Right lobe of liver (tissue), 6 donors: ENCODE measurements at regions not wholly inside any gene's neighbourhood (a gene's known extent, or its start where the extent isn't known, plus 50 kb on each side); places are given as distances from the start of the nearest gene placed in this dataset.
A peak's percentile ranks its signal among the peaks of the same experiment; 100 is the strongest.

ENCODE experiments used
- ATAC-seq, 4 donors: fragments of 200-7000 bp; cut with Tn5 transposase; one replicate each; pipeline ENCODE4 v1.9.1; 2020; ENCODE audit warnings: mild to moderate bottlenecking in 4 of 4, moderate library complexity in 4 of 4
- DNase-seq, 3 donors: peaks; one replicate each; pipeline ENCODE4 v3.0.0-alpha.2; 2020
- H3K27ac ChIP-seq, 3 donors: fragments of 200-600 bp; one replicate each; pipeline ENCODE4 v1.8.0; 2022
- H3K27me3 ChIP-seq, 2 donors: fragments of 200-600 bp; one replicate each; pipeline ENCODE4 v1.8.0; 2022
- H3K36me3 ChIP-seq, 4 donors: fragments of 200-600 bp; sonication (generic) in 1 of 4; one replicate each; pipeline versions ENCODE4 v1.5.1 to v1.8.0; 2017 to 2022; ENCODE audit warnings: control low read depth in 1 of 4
- H3K4me1 ChIP-seq, 4 donors: fragments of 200-600 bp; sonication (generic) in 1 of 4; one replicate each; pipeline versions ENCODE4 v1.5.1 to v1.8.0; 2017 to 2022; ENCODE audit warnings: control low read depth in 1 of 4
- H3K4me3 ChIP-seq, 3 donors: fragments of 200-600 bp; one replicate each; pipeline ENCODE4 v1.8.0; 2022
- H3K9me3 ChIP-seq, 4 donors: fragments of 200-600 bp; sonication (generic) in 1 of 4; one replicate each; pipeline versions ENCODE4 v1.5.1 to v1.8.0; 2017 to 2022; ENCODE audit warnings: control low read depth in 1 of 4
- POLR2A ChIP-seq: fragments of 450-650 bp; IDR thresholded peaks from one replicate; pipeline ENCODE4 v1.6.1; 2017; ENCODE audit warnings: antibody characterized with exemption, mild to moderate bottlenecking
- WGBS: methylation state at CpG from one replicate; pipeline ENCODE4 v1.1.6; 2018; ENCODE audit warnings: low coverage, low lambda C conversion rate; ENCODE audit not compliant: insufficient coverage; ENCODE audit errors: missing lambda C conversion rate; 5-methylcytosine and 5-hydroxymethylcytosine counted together
- intact Hi-C, 2 donors: fragments of 100-400 bp; cut with DNase I; formaldehyde crosslinking; loops; one replicate each; pipeline versions ENCODE4 v1.11.2 to v1.14.1; 2022
- TF ChIP-seq, protein P1 (sequence below), 4 donors: fragments of 200-600 bp in 3 of 4; fragments of 450-650 bp in 1 of 4; IDR thresholded peaks; one replicate each; pipeline versions ENCODE4 v1.5.1 to v1.8.0; 2016 to 2022; ENCODE audit warnings: antibody characterized with exemption in 4 of 4, mild to moderate bottlenecking in 2 of 4
- donor health status: DM: no; HTN: yes; CAD: no.
- donor health status: DM: no; HTN: no; CAD: no.
- donor health status: DM: no; HTN: no; CAD: no.
- donor health status: DM: no; HTN: yes; CAD: no.
- donor health status: DM: no; HTN: yes; CAD: no.

DNA sequence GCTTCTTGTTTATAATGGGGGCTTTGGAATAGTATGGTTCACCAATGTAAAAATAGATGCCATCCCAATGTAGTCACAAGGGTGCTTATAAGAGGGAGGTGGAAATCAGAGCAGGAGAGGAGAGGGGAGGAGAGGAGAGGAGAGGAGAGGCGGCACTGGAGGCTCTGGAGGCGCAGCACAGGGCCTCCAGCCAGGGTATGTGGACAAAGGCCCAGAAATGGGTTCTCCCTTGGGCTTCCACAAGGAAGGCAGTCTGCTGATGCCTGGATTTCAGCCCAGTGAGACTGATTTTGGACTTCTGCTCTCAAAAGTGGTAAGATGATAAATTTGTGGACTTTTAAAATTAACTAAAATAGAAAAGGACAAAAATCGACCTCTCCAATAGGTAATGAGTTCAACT lies 116.8 kb downstream of the RNASET2 start:
- no peak for ATAC-seq
- intact Hi-C loops = no loop called here

DNA sequence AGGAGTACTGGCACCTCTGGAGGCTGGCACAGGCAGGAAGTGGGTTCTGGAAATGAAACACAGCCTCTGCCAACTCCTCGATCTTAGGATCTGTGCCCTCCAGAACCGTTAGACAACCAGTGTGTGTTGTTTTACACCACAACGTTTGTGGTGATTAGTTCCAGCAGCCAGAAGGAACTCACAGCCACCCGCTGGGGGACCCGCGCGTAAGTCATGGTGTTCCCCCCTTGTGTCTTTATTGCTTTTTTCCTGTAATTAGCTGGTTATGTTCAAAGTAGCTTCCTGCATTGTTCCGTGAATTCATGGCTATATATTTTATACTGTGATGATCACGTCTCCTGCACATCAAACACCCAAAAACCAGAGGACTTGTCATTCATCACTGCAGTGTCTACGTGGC lies 117.4 kb downstream of the RNASET2 start:
- H3K27ac ChIP-seq = no peak overlapping the region
- no peaks in the 10 kb centered on the region for H3K9me3 ChIP-seq
- no peaks in the 10 kb centered on the region for H3K36me3 ChIP-seq
- no peak overlapping the region for H3K4me3 ChIP-seq
- ATAC-seq = no peak
- H3K27me3 ChIP-seq = no peaks in the 10 kb centered on the region
- TF ChIP-seq POLR2A = no peak
- TF ChIP-seq, protein P1, sequence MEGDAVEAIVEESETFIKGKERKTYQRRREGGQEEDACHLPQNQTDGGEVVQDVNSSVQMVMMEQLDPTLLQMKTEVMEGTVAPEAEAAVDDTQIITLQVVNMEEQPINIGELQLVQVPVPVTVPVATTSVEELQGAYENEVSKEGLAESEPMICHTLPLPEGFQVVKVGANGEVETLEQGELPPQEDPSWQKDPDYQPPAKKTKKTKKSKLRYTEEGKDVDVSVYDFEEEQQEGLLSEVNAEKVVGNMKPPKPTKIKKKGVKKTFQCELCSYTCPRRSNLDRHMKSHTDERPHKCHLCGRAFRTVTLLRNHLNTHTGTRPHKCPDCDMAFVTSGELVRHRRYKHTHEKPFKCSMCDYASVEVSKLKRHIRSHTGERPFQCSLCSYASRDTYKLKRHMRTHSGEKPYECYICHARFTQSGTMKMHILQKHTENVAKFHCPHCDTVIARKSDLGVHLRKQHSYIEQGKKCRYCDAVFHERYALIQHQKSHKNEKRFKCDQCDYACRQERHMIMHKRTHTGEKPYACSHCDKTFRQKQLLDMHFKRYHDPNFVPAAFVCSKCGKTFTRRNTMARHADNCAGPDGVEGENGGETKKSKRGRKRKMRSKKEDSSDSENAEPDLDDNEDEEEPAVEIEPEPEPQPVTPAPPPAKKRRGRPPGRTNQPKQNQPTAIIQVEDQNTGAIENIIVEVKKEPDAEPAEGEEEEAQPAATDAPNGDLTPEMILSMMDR (IDR thresholded peaks at IDR 0.05) = no peak
- H3K4me1 ChIP-seq = no peaks in the 10 kb centered on the region
- WGBS = 71% methylated on average over 3 of the region's 10 CpGs
- no peak for DNase-seq
- intact Hi-C loops = no loop called here

More for the DNA sequence above, 116.8 kb downstream of the RNASET2 start:
- DNase-seq = no peak
- H3K36me3 ChIP-seq = no peaks in the 10 kb centered on the region
- H3K4me3 ChIP-seq = no peak overlapping the region
- H3K9me3 ChIP-seq = no peaks in the 10 kb centered on the region
- TF ChIP-seq, protein P1 (IDR thresholded peaks at IDR 0.05) = no peak
- TF ChIP-seq POLR2A = no peak
- no peaks in the 10 kb centered on the region for H3K4me1 ChIP-seq
- no peak overlapping the region for H3K27ac ChIP-seq
- WGBS = 80% methylated on average over 3 of the region's 3 CpGs
- no peaks in the 10 kb centered on the region for H3K27me3 ChIP-seq

DNA sequence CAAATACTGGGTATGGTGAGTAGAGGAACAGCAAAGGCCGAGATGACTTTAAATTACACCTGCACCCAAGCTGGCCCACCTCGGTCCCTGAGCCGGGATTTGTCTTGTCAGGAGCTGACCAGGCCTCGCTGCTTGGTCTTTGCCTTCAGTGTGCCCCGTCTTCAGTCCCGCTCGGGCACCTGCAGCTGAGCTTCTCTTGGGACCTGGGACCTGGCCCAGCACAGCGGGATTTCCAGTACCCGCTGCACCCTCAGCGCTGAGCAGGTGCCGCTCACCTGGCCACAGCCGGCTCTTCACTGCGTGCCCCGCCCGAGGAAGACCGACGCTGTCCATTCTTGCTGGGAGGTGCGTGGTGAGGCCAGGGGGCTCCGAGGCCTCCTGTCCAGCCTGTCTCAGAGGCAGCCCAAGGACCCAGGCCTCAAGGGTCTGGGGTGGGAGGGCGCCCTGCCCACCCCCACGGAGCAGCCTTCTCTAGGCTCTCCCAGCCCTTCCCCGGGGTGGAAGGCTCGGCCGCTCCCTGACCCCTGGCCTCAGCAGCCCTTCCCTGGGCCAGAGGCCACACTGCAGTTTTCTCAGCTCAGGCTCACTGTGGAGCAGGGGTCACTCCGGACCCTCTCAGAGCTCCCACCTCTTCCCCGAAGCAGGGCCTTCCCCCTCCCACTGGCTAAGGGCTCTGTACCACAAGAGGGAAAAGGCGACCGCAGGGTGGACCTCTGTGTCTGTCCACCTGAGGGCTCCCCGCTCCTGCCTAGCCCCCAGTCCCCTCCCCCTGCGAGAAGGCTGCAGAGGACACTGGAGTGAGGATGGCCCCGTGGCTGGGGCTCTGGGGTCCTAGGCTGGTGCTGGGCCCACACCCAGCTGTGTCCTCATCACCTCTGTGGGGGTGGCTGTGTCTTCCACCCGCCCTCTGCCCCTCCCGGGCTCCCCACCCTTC lies 119.3 kb downstream of the RNASET2 start:
- intact Hi-C loops = no loop called here
- H3K36me3 ChIP-seq = no peaks in the 10 kb centered on the region
- DNase-seq = no peak
- TF ChIP-seq, protein P1 (IDR thresholded peaks at IDR 0.05) = no peak
- no peak for TF ChIP-seq POLR2A
- H3K27ac ChIP-seq = no peak overlapping the region
- H3K27me3 ChIP-seq = no peaks in the 10 kb centered on the region
- no peaks in the 10 kb centered on the region for H3K4me1 ChIP-seq
- no peak overlapping the region for H3K4me3 ChIP-seq
- ATAC-seq = peak in 1 of 4 donors; percentile 41
- no peaks in the 10 kb centered on the region for H3K9me3 ChIP-seq
- WGBS = 61% methylated on average over 4 of the region's 33 CpGs

DNA sequence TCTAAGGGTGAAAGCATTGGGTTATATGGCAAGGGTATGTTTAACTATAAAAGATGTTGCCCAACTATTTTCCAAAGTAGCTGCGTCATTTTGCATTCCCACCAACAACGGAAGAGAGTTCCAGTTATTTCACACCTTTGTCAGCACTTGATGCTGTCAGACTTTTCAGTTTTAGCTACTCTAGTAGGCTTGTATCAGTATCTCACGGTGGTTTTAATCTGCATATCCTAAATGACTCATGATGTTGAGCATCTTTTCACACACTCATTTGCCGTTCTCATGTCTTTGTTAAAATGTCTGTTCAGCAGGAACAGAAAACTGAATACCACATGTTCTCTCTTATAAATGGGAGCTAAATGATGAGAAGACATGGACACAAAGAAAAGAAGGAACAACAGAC lies 122.3 kb downstream of the RNASET2 start:
- no peak for DNase-seq
- whole genome bisulfite sequencing = 68% methylated on average over 4 of the region's 4 CpGs
- ATAC-seq = no peak

More for the DNA sequence above, 122.3 kb downstream of the RNASET2 start:
- no peaks in the 10 kb centered on the region for H3K27me3 ChIP-seq
- no peaks in the 10 kb centered on the region for H3K4me1 ChIP-seq
- no peaks in the 10 kb centered on the region for H3K9me3 ChIP-seq
- TF ChIP-seq, protein P1 (IDR thresholded peaks at IDR 0.05) = no peak
- H3K4me3 ChIP-seq = no peak overlapping the region
- H3K36me3 ChIP-seq = no peaks in the 10 kb centered on the region
- intact Hi-C loops = no loop called here
- H3K27ac ChIP-seq = no peak overlapping the region
